HepG2 (cell line): ENCODE measurements at regions not wholly inside any gene's neighbourhood (a gene's known extent, or its start where the extent isn't known, plus 50 kb on each side); places are given as distances from the start of the nearest gene placed in this dataset.

Experiments
- ATAC-seq: fragments of 200-7000 bp; cut with Tn5 transposase; 3 replicates; pipeline ENCODE4 v1.9.1; 2020; ENCODE audit warnings: mild to moderate bottlenecking, moderate library complexity
- BruUV-seq: library from RNA; stranded (reverse); fragments of 400-500 nt; replicated peaks from 2 replicates; lab custom pipeline; 2021; lab: Mats Ljungman, UMichigan
- CTCF ChIA-PET: fragments of 300-600 bp; formaldehyde crosslinking; extraction: SDS; loops from one replicate; lab custom pipeline; 2021; ENCODE audit warnings: low total read pairs, inconsistent platforms, low intra/inter-chr PET ratio; lab: Yijun Ruan, JAX
- POLR2A ChIA-PET: fragments of 350-600 bp; sonication (Branson Sonifier 250); formaldehyde crosslinking; loops from one replicate; lab custom pipeline; 2020; ENCODE audit warnings: antibody characterized with exemption, inconsistent platforms; lab: Yijun Ruan, JAX
- DNase-seq: peaks from one replicate; pipeline ENCODE4 v3.0.0-alpha.2; 2015; ENCODE audit warnings: low spot score
- FAIRE-seq: peaks from 3 replicates; lab custom pipeline; 2011; peaks lifted over from hg19 to GRCh38; lab: Jason Lieb, UNC
- H2AFZ ChIP-seq: one replicate; pipeline ENCODE4 v1.6.1; 2011; ENCODE audit warnings: low read length, inconsistent platforms
- H3K27ac ChIP-seq: fragments of 300-600 bp; 3 replicates; pipeline ENCODE4 v1.8.0; 2011; ENCODE audit warnings: mixed run types, mild to moderate bottlenecking, mixed read lengths, low read length, inconsistent platforms; ENCODE audit not compliant: insufficient read depth; ENCODE audit errors: extremely low read length
- H3K27me3 ChIP-seq, 2 experiments: fragments of 200-600 bp in 1 of 2; 2 replicates in 1 of 2; 3 replicates in 1 of 2; pipeline versions ENCODE4 v1.6.0 to v1.8.0; 2011; ENCODE audit warnings: low read length in 2 of 2, mild to moderate bottlenecking in 2 of 2, moderate library complexity in 2 of 2, inconsistent platforms in 1 of 2; ENCODE audit not compliant: insufficient read depth in 2 of 2, control insufficient read depth in 1 of 2
- H3K36me3 ChIP-seq, 2 experiments: fragments of 200-600 bp in 1 of 2; replicated peaks in 1 of 2; 2 replicates in 1 of 2; 3 replicates in 1 of 2; pipeline versions ENCODE4 v1.5.1 to v1.8.0; 2011; ENCODE audit warnings: low read length in 2 of 2, inconsistent platforms in 1 of 2; ENCODE audit not compliant: insufficient read depth in 2 of 2, control insufficient read depth in 1 of 2
- H3K4me1 ChIP-seq: 2 replicates; pipeline ENCODE4 v1.5.1; 2012; ENCODE audit warnings: low read length, inconsistent platforms; ENCODE audit not compliant: insufficient read depth
- H3K4me2 ChIP-seq: 2 replicates; pipeline ENCODE4 v1.6.0; 2011; ENCODE audit warnings: low read depth, low read length, inconsistent platforms
- H3K4me3 ChIP-seq, 3 experiments: fragments of 200-600 bp in 1 of 3; sonication (generic), shearing (Covaris generic) in 1 of 3; replicated peaks in 1 of 3; 2 replicates each; pipeline ENCODE4 v1.5.1; 2011 to 2016; ENCODE audit warnings: low read length in 3 of 3, inconsistent platforms in 2 of 3, low read depth in 2 of 3, mild to moderate bottlenecking in 2 of 3, control low read depth in 1 of 3, mixed read lengths in 1 of 3; ENCODE audit not compliant: insufficient read depth in 1 of 3
- H3K79me2 ChIP-seq: one replicate; pipeline ENCODE4 v1.6.1; 2011; ENCODE audit warnings: low read length, inconsistent platforms; ENCODE audit not compliant: insufficient read depth
- H3K9ac ChIP-seq: 2 replicates; pipeline ENCODE4 v1.6.0; 2011; ENCODE audit warnings: mild to moderate bottlenecking, low read depth, low read length, inconsistent platforms; ENCODE audit not compliant: insufficient read depth
- H3K9me3 ChIP-seq: 2 replicates; pipeline ENCODE4 v1.5.1; 2012; ENCODE audit warnings: mild to moderate bottlenecking, low read length
- H4K20me1 ChIP-seq: 2 replicates; pipeline ENCODE4 v1.6.0; 2011; ENCODE audit warnings: inconsistent platforms, mild to moderate bottlenecking, low read length, moderate library complexity; ENCODE audit not compliant: insufficient read depth
- CBFB ChIP-seq: sonication (generic); formaldehyde crosslinking; IDR thresholded peaks from 2 replicates; pipeline ENCODE4 v1.4.0; 2020; ENCODE audit warnings: missing genetic modification reagents
- FOSL1 ChIP-seq: sonication (generic); formaldehyde crosslinking; IDR thresholded peaks from 2 replicates; pipeline ENCODE4 v1.9.0; 2021; ENCODE audit warnings: missing genetic modification reagents, borderline replicate concordance
- GZF1 ChIP-seq: sonication (generic); formaldehyde crosslinking; IDR thresholded peaks from 2 replicates; pipeline ENCODE4 v1.5.1; 2020; ENCODE audit warnings: mild to moderate bottlenecking, missing genetic modification reagents
- JUND ChIP-seq: sonication (generic); formaldehyde crosslinking; IDR thresholded peaks from 2 replicates; pipeline ENCODE4 v1.8.0; 2022; ENCODE audit warnings: mild to moderate bottlenecking, missing genetic modification reagents
- MTA1 ChIP-seq: sonication (generic); formaldehyde crosslinking; IDR thresholded peaks from 2 replicates; pipeline ENCODE4 v1.4.0; 2020; ENCODE audit warnings: missing genetic modification reagents, mild to moderate bottlenecking, borderline replicate concordance
- NFE2 ChIP-seq: sonication (generic); formaldehyde crosslinking; IDR thresholded peaks from 2 replicates; pipeline ENCODE4 v1.4.0; 2020; ENCODE audit warnings: missing genetic modification reagents
- NFIB ChIP-seq: sonication (generic); formaldehyde crosslinking; IDR thresholded peaks from 2 replicates; pipeline ENCODE4 v1.9.0; 2021; ENCODE audit warnings: missing genetic modification reagents, mild to moderate bottlenecking, borderline replicate concordance
- SAFB2 ChIP-seq: sonication (generic); formaldehyde crosslinking; IDR thresholded peaks from 2 replicates; pipeline ENCODE4 v1.5.1; 2020; ENCODE audit warnings: missing genetic modification reagents, low read depth, mild to moderate bottlenecking, borderline replicate concordance
- TBL1XR1 ChIP-seq: fragments of 150-350 bp; IDR thresholded peaks from 2 replicates; pipeline ENCODE4 v1.6.1; 2014; ENCODE audit warnings: borderline replicate concordance, low read length; ENCODE audit not compliant: partially characterized antibody
- THRA ChIP-seq: sonication (generic); formaldehyde crosslinking; IDR thresholded peaks from 2 replicates; pipeline ENCODE4 v1.4.0; 2020; ENCODE audit warnings: missing genetic modification reagents, borderline replicate concordance
- ZNF224 ChIP-seq: sonication (generic); formaldehyde crosslinking; IDR thresholded peaks from 2 replicates; pipeline ENCODE4 v1.5.0; 2020; ENCODE audit warnings: mild to moderate bottlenecking, missing genetic modification reagents
- ZNF646 ChIP-seq: sonication (generic); formaldehyde crosslinking; IDR thresholded peaks from 2 replicates; pipeline ENCODE4 v1.9.0; 2021; ENCODE audit warnings: mild to moderate bottlenecking, missing genetic modification reagents
- WGBS: methylation state at CpG from one replicate; pipeline ENCODE4 v1.1.6; 2017; ENCODE audit warnings: low lambda C conversion rate; 5-methylcytosine and 5-hydroxymethylcytosine counted together
- in situ Hi-C: cut with HindIII; loops from 2 replicates; pipeline ENCODE4 v1.10.0; 2017; ENCODE audit warnings: low pct_unique_long_range_greater_than_20kb; ENCODE audit not compliant: extremely low pct_ligation_motif_present
- intact Hi-C: fragments of 100-400 bp; cut with micrococcal nuclease; formaldehyde crosslinking; loops from one replicate; pipeline ENCODE4 v1.10.0; 2022; ENCODE audit not compliant: unreplicated experiment

- FAIRE-seq (no peak), DNase-seq (no peak), ATAC-seq (no peak)
- H3K9ac ChIP-seq: no peak overlapping the region
- H3K79me2 ChIP-seq: no peaks in the 10 kb centered on the region
- CTCF ChIA-PET: no interaction called here
- H3K4me3 ChIP-seq: no peak overlapping the region
- no peak overlapping the region for H3K4me2 ChIP-seq
- H3K4me1 ChIP-seq: no peaks in the 10 kb centered on the region
- no peaks in the 10 kb centered on the region for H4K20me1 ChIP-seq
- H2AFZ ChIP-seq: no peak overlapping the region
- H3K27me3 ChIP-seq: peaks cover 0 to 14% of the 10 kb centered on the region in 2 experiments; a peak in 2 of 5 replicates
- in situ Hi-C loops (loop anchor here (25.0 kb wide), 1 partner anchor 405 kb away; the partner anchor contains the start of gene SNX10), intact Hi-C loops (no loop called here)
- WGBS: 33% methylated on average over 10 of the region's 13 CpGs
- H3K9me3 ChIP-seq: no peaks in the 10 kb centered on the region
- POLR2A ChIA-PET: no interaction called here
- no TSS peak for BruUV-seq
- no peak overlapping the region for H3K27ac ChIP-seq
- TF ChIP-seq ZNF646 (CRISPR knock-in tag): no peak
- no peak for TF ChIP-seq THRA (CRISPR knock-in tag)
- TF ChIP-seq TBL1XR1: no peak
- no peak for TF ChIP-seq ZNF224 (CRISPR knock-in tag)
- no peak for TF ChIP-seq NFE2 (CRISPR knock-in tag)
- TF ChIP-seq JUND (CRISPR knock-in tag): no peak
- TF ChIP-seq NFIB: no peak
- no peak for TF ChIP-seq GZF1 (CRISPR knock-in tag)
- no peak for TF ChIP-seq FOSL1 (CRISPR knock-in tag)
- no peak for TF ChIP-seq CBFB (CRISPR knock-in tag)
- no peak for TF ChIP-seq MTA1 (CRISPR knock-in tag)
- no peak for TF ChIP-seq SAFB2 (CRISPR knock-in tag)
- no peaks in the 10 kb centered on the region for H3K36me3 ChIP-seq
These were observed 269.7 kb upstream of the NFE2L3 start for GRCh38 chr7:25882151-25882773.
